ENCODE measurements at regions not wholly inside any gene's neighbourhood (a gene's known extent, or its start where the extent isn't known, plus 50 kb on each side); places are given as distances from the start of the nearest gene placed in this dataset.

DNA sequence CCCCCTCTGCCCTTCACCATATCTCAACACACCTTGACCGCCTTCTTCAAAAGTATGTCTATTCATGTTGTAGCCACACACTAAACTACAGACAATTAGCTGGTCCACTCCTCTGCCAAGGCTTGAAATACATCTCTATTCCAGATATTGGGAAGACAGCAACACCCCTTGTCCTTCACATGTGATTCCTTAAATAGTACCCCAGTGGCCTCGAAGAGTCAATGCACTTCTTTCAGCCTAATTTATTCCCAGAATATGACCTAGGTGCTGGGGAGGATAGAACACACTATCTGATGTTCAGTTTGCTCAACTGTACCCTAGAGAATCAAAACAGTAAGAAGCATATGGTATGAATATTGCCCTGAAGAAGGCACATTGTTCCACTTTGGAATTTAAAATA, 82.4 kb upstream of the DACH1 start:
- Mint-ChIP-seq H3K27ac (ENCODE audit: low read depth, unreplicated experiment) (no peak overlapping the region), H3K36me3 (ENCODE audit: insufficient read depth, unreplicated experiment) (no peaks in the 10 kb centered on the region), H3K27me3 (ENCODE audit: insufficient read depth, unreplicated experiment) (peaks cover 35% of the 10 kb centered on the region), H3K4me3 (ENCODE audit: unreplicated experiment) (no peak overlapping the region), H3K4me1 (ENCODE audit: insufficient read depth, unreplicated experiment) (no peaks in the 10 kb centered on the region), H3K9me3 (ENCODE audit: unreplicated experiment) (no peaks in the 10 kb centered on the region)
- POLR2A ChIA-PET, result no interaction called here
- no TSS peak for BruUV-seq (replicated peaks)
- CTCF ChIA-PET, result no interaction called here
- intact Hi-C loops (cut with micrococcal nuclease), result no loop called here
- TF ChIP-seq, protein P1, sequence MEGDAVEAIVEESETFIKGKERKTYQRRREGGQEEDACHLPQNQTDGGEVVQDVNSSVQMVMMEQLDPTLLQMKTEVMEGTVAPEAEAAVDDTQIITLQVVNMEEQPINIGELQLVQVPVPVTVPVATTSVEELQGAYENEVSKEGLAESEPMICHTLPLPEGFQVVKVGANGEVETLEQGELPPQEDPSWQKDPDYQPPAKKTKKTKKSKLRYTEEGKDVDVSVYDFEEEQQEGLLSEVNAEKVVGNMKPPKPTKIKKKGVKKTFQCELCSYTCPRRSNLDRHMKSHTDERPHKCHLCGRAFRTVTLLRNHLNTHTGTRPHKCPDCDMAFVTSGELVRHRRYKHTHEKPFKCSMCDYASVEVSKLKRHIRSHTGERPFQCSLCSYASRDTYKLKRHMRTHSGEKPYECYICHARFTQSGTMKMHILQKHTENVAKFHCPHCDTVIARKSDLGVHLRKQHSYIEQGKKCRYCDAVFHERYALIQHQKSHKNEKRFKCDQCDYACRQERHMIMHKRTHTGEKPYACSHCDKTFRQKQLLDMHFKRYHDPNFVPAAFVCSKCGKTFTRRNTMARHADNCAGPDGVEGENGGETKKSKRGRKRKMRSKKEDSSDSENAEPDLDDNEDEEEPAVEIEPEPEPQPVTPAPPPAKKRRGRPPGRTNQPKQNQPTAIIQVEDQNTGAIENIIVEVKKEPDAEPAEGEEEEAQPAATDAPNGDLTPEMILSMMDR (IDR thresholded peaks at IDR 0.05; ENCODE audit: unreplicated experiment), result no peak
- DNase-seq (ENCODE audit: unreplicated experiment), result no peak

- H3K36me3 Mint-ChIP-seq (ENCODE audit: insufficient read depth, unreplicated experiment), result no peaks in the 10 kb centered on the region
- no peak overlapping the region for H3K27ac Mint-ChIP-seq (ENCODE audit: low read depth, unreplicated experiment)
- peaks cover 31% of the 10 kb centered on the region for H3K27me3 Mint-ChIP-seq (ENCODE audit: insufficient read depth, unreplicated experiment)
- BruUV-seq (replicated peaks), result no TSS peak
- TF ChIP-seq, protein P1 (IDR thresholded peaks at IDR 0.05; ENCODE audit: unreplicated experiment), result no peak
- no peak for DNase-seq (ENCODE audit: unreplicated experiment)
- H3K9me3 Mint-ChIP-seq (ENCODE audit: unreplicated experiment), result no peaks in the 10 kb centered on the region
- no peaks in the 10 kb centered on the region for H3K4me1 Mint-ChIP-seq (ENCODE audit: insufficient read depth, unreplicated experiment)
- no peak overlapping the region for H3K4me3 Mint-ChIP-seq (ENCODE audit: unreplicated experiment)
- CTCF ChIA-PET, result no interaction called here
- POLR2A ChIA-PET, result no interaction called here
- intact Hi-C loops (cut with micrococcal nuclease), result no loop called here
These were observed 72.2 kb upstream of the DACH1 start for GRCh38 chr13:71939186-71939585.

DNA sequence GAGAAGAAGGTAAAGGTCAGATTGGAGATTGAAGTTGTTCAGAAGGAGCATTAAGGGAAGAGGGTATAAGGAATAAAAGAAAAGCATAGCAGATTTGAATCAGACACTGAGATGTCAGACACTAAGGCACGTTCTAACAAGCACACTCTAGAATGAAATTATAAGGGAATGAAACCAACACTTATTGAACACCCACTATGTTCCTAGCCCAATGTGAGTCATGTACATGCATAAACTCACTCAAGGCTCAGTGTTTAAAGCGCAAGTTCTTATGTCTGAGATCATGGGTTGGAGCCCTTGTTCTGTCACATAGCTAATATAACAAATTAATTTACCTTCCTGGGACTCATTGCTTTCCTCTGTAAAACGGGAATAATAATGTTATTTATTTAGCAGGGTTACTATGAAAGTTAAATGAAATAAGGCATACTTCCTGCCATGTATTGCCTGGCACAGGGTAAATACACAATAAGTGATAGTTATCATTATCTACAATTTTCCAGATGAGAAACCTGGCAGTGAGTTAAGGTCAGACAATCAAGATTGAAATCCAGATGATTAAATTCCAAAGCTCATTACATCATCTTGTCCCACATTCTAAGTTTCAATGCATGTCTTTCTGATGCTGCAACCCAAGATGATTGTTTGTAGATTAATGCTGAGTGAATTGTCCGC, 68.3 kb upstream of the DACH1 start:
- DNase-seq (ENCODE audit: unreplicated experiment), result no peak
- Mint-ChIP-seq H3K9me3 (ENCODE audit: unreplicated experiment) (no peaks in the 10 kb centered on the region), H3K4me1 (ENCODE audit: insufficient read depth, unreplicated experiment) (no peaks in the 10 kb centered on the region), H3K27ac (ENCODE audit: low read depth, unreplicated experiment) (no peak overlapping the region), H3K36me3 (ENCODE audit: insufficient read depth, unreplicated experiment) (no peaks in the 10 kb centered on the region), H3K27me3 (ENCODE audit: insufficient read depth, unreplicated experiment) (peaks cover 23% of the 10 kb centered on the region), H3K4me3 (ENCODE audit: unreplicated experiment) (no peak overlapping the region)
- TF ChIP-seq, protein P1 (IDR thresholded peaks at IDR 0.05; ENCODE audit: unreplicated experiment), result no peak
- POLR2A ChIA-PET, result interaction anchor here (0.7 kb wide), 1 partner anchor 1692 kb away, joined by 3 read pairs; no protein-coding TSS in a partner anchor
- no TSS peak for BruUV-seq (replicated peaks)
- intact Hi-C loops (cut with micrococcal nuclease), result no loop called here
- CTCF ChIA-PET, result interaction anchor here (0.5 kb wide), 1 partner anchor 56 kb away, joined by 3 read pairs; no protein-coding TSS in a partner anchor

GRCh38 chr13:71924931-71925330, 57.9 kb upstream of the DACH1 start:
- TF ChIP-seq, protein P1 (IDR thresholded peaks at IDR 0.05; ENCODE audit: unreplicated experiment), result no peak
- Mint-ChIP-seq H3K27ac (ENCODE audit: low read depth, unreplicated experiment) (no peak overlapping the region), H3K4me1 (ENCODE audit: insufficient read depth, unreplicated experiment) (no peaks in the 10 kb centered on the region), H3K36me3 (ENCODE audit: insufficient read depth, unreplicated experiment) (no peaks in the 10 kb centered on the region), H3K9me3 (ENCODE audit: unreplicated experiment) (no peaks in the 10 kb centered on the region), H3K27me3 (ENCODE audit: insufficient read depth, unreplicated experiment) (peaks cover 23% of the 10 kb centered on the region), H3K4me3 (ENCODE audit: unreplicated experiment) (no peak overlapping the region)
- POLR2A ChIA-PET, result no interaction called here
- CTCF ChIA-PET, result interaction anchor here (0.6 to 1.1 kb wide), 3 partner anchors 9 to 174 kb away, joined by 3 to 4 read pairs (median 3); no protein-coding TSS in a partner anchor
- intact Hi-C loops (cut with micrococcal nuclease), result no loop called here
- no peak for DNase-seq (ENCODE audit: unreplicated experiment)
- no TSS peak for BruUV-seq (replicated peaks)

All from MCF 10A (cell line).